HepG2 (cell line): ENCODE measurements at regions not wholly inside any gene's neighbourhood (a gene's known extent, or its start where the extent isn't known, plus 50 kb on each side); places are given as distances from the start of the nearest gene placed in this dataset.

Source experiments
- ATAC-seq: fragments of 200-7000 bp; cut with Tn5 transposase; 3 replicates; pipeline ENCODE4 v1.9.1; 2020; ENCODE audit warnings: mild to moderate bottlenecking, moderate library complexity
- BruUV-seq: library from RNA; stranded (reverse); fragments of 400-500 nt; replicated peaks from 2 replicates; lab custom pipeline; 2021; lab: Mats Ljungman, UMichigan
- CTCF ChIA-PET: fragments of 300-600 bp; formaldehyde crosslinking; extraction: SDS; loops from one replicate; lab custom pipeline; 2021; ENCODE audit warnings: low total read pairs, inconsistent platforms, low intra/inter-chr PET ratio; lab: Yijun Ruan, JAX
- POLR2A ChIA-PET: fragments of 350-600 bp; sonication (Branson Sonifier 250); formaldehyde crosslinking; loops from one replicate; lab custom pipeline; 2020; ENCODE audit warnings: antibody characterized with exemption, inconsistent platforms; lab: Yijun Ruan, JAX
- DNase-seq: peaks from one replicate; pipeline ENCODE4 v3.0.0-alpha.2; 2015; ENCODE audit warnings: low spot score
- FAIRE-seq: peaks from 3 replicates; lab custom pipeline; 2011; peaks lifted over from hg19 to GRCh38; lab: Jason Lieb, UNC
- H2AFZ ChIP-seq: one replicate; pipeline ENCODE4 v1.6.1; 2011; ENCODE audit warnings: low read length, inconsistent platforms
- H3K27ac ChIP-seq: fragments of 300-600 bp; 3 replicates; pipeline ENCODE4 v1.8.0; 2011; ENCODE audit warnings: mixed run types, mild to moderate bottlenecking, mixed read lengths, low read length, inconsistent platforms; ENCODE audit not compliant: insufficient read depth; ENCODE audit errors: extremely low read length
- H3K27me3 ChIP-seq, 2 experiments: fragments of 200-600 bp in 1 of 2; 2 replicates in 1 of 2; 3 replicates in 1 of 2; pipeline versions ENCODE4 v1.6.0 to v1.8.0; 2011; ENCODE audit warnings: low read length in 2 of 2, mild to moderate bottlenecking in 2 of 2, moderate library complexity in 2 of 2, inconsistent platforms in 1 of 2; ENCODE audit not compliant: insufficient read depth in 2 of 2, control insufficient read depth in 1 of 2
- H3K36me3 ChIP-seq, 2 experiments: fragments of 200-600 bp in 1 of 2; replicated peaks in 1 of 2; 2 replicates in 1 of 2; 3 replicates in 1 of 2; pipeline versions ENCODE4 v1.5.1 to v1.8.0; 2011; ENCODE audit warnings: low read length in 2 of 2, inconsistent platforms in 1 of 2; ENCODE audit not compliant: insufficient read depth in 2 of 2, control insufficient read depth in 1 of 2
- H3K4me1 ChIP-seq: 2 replicates; pipeline ENCODE4 v1.5.1; 2012; ENCODE audit warnings: low read length, inconsistent platforms; ENCODE audit not compliant: insufficient read depth
- H3K4me2 ChIP-seq: 2 replicates; pipeline ENCODE4 v1.6.0; 2011; ENCODE audit warnings: low read depth, low read length, inconsistent platforms
- H3K4me3 ChIP-seq, 3 experiments: fragments of 200-600 bp in 1 of 3; sonication (generic), shearing (Covaris generic) in 1 of 3; replicated peaks in 1 of 3; 2 replicates each; pipeline ENCODE4 v1.5.1; 2011 to 2016; ENCODE audit warnings: low read length in 3 of 3, inconsistent platforms in 2 of 3, low read depth in 2 of 3, mild to moderate bottlenecking in 2 of 3, control low read depth in 1 of 3, mixed read lengths in 1 of 3; ENCODE audit not compliant: insufficient read depth in 1 of 3
- H3K79me2 ChIP-seq: one replicate; pipeline ENCODE4 v1.6.1; 2011; ENCODE audit warnings: low read length, inconsistent platforms; ENCODE audit not compliant: insufficient read depth
- H3K9ac ChIP-seq: 2 replicates; pipeline ENCODE4 v1.6.0; 2011; ENCODE audit warnings: mild to moderate bottlenecking, low read depth, low read length, inconsistent platforms; ENCODE audit not compliant: insufficient read depth
- H3K9me3 ChIP-seq: 2 replicates; pipeline ENCODE4 v1.5.1; 2012; ENCODE audit warnings: mild to moderate bottlenecking, low read length
- H4K20me1 ChIP-seq: 2 replicates; pipeline ENCODE4 v1.6.0; 2011; ENCODE audit warnings: inconsistent platforms, mild to moderate bottlenecking, low read length, moderate library complexity; ENCODE audit not compliant: insufficient read depth
- ASH2L ChIP-seq: fragments of 300-600, 200-600 bp; sonication (generic); IDR thresholded peaks from 2 replicates; pipeline ENCODE4 v1.7.0; 2017; ENCODE audit warnings: low read depth, mild to moderate bottlenecking, moderate library complexity, mixed read lengths, low read length; ENCODE audit not compliant: insufficient read length
- FOSL2 ChIP-seq: sonication (generic); formaldehyde crosslinking; IDR thresholded peaks from 2 replicates; pipeline ENCODE4 v1.4.0; 2020; ENCODE audit warnings: missing genetic modification reagents
- GTF3A ChIP-seq: sonication (generic); formaldehyde crosslinking; conservative IDR thresholded peaks from 2 replicates; pipeline ENCODE4 v1.4.0; 2020; ENCODE audit warnings: mild to moderate bottlenecking, missing genetic modification reagents
- IKZF4 ChIP-seq: sonication (generic); formaldehyde crosslinking; IDR thresholded peaks from 2 replicates; pipeline ENCODE4 v1.5.1; 2020; ENCODE audit warnings: borderline replicate concordance, mild to moderate bottlenecking, low read depth, missing genetic modification reagents; ENCODE audit errors: not compliant biosample characterization
- KDM4B ChIP-seq: sonication (generic); formaldehyde crosslinking; IDR thresholded peaks from 2 replicates; pipeline ENCODE4 v1.4.0; 2020; ENCODE audit warnings: missing genetic modification reagents
- KLF13 ChIP-seq: sonication (generic); formaldehyde crosslinking; IDR thresholded peaks from 2 replicates; pipeline ENCODE4 v1.4.0; 2020; ENCODE audit warnings: mild to moderate bottlenecking, missing genetic modification reagents
- NFE2L1 ChIP-seq: sonication (generic); formaldehyde crosslinking; IDR thresholded peaks from 2 replicates; pipeline ENCODE4 v1.4.0; 2020; ENCODE audit warnings: missing genetic modification reagents, mild to moderate bottlenecking, borderline replicate concordance
- NR3C1 ChIP-seq: sonication (generic); formaldehyde crosslinking; IDR thresholded peaks from 2 replicates; pipeline ENCODE4 v1.4.0; 2020; ENCODE audit warnings: missing genetic modification reagents
- PAWR ChIP-seq: sonication (generic); formaldehyde crosslinking; IDR thresholded peaks from 2 replicates; pipeline ENCODE4 v1.4.0; 2020; ENCODE audit warnings: missing genetic modification reagents, mild to moderate bottlenecking, borderline replicate concordance
- PAX8 ChIP-seq: sonication (generic); formaldehyde crosslinking; IDR thresholded peaks from 2 replicates; pipeline ENCODE4 v1.8.0; 2022; ENCODE audit warnings: mild to moderate bottlenecking, missing genetic modification reagents, borderline replicate concordance
- SP4 ChIP-seq: sonication (generic); formaldehyde crosslinking; IDR thresholded peaks from 2 replicates; pipeline ENCODE4 v1.8.1; 2023; ENCODE audit warnings: mild to moderate bottlenecking, missing genetic modification reagents
- TCF7 ChIP-seq: sonication (generic); IDR thresholded peaks from 2 replicates; pipeline ENCODE4 v1.6.1; 2016; ENCODE audit warnings: antibody characterized with exemption, low read depth
- ZBTB7B ChIP-seq: sonication (generic); formaldehyde crosslinking; IDR thresholded peaks from 2 replicates; pipeline ENCODE4 v1.4.0; 2020; ENCODE audit warnings: missing genetic modification reagents
- ZNF333 ChIP-seq: sonication (generic); formaldehyde crosslinking; IDR thresholded peaks from 2 replicates; pipeline ENCODE4 v1.4.0; 2020; ENCODE audit warnings: mild to moderate bottlenecking, missing genetic modification reagents, borderline replicate concordance
- ZNF615 ChIP-seq: sonication (generic); formaldehyde crosslinking; IDR thresholded peaks from 2 replicates; pipeline ENCODE4 v1.5.0; 2020; ENCODE audit warnings: mild to moderate bottlenecking, missing genetic modification reagents, borderline replicate concordance
- ZNF773 ChIP-seq: sonication (generic); formaldehyde crosslinking; IDR thresholded peaks from 2 replicates; pipeline ENCODE4 v1.4.0; 2020; ENCODE audit warnings: missing genetic modification reagents, borderline replicate concordance
- ZSCAN12 ChIP-seq: sonication (generic); formaldehyde crosslinking; IDR thresholded peaks from 2 replicates; pipeline ENCODE4 v1.9.0; 2021; ENCODE audit warnings: mild to moderate bottlenecking, missing genetic modification reagents
- WGBS: methylation state at CpG from one replicate; pipeline ENCODE4 v1.1.6; 2017; ENCODE audit warnings: low lambda C conversion rate; 5-methylcytosine and 5-hydroxymethylcytosine counted together
- in situ Hi-C: cut with HindIII; loops from 2 replicates; pipeline ENCODE4 v1.10.0; 2017; ENCODE audit warnings: low pct_unique_long_range_greater_than_20kb; ENCODE audit not compliant: extremely low pct_ligation_motif_present
- intact Hi-C: fragments of 100-400 bp; cut with micrococcal nuclease; formaldehyde crosslinking; loops from one replicate; pipeline ENCODE4 v1.10.0; 2022; ENCODE audit not compliant: unreplicated experiment
- TF ChIP-seq, protein P1 (sequence below): sonication (generic); IDR thresholded peaks from 2 replicates; pipeline ENCODE4 v1.6.1; 2016; ENCODE audit warnings: low read depth, borderline replicate concordance

DNA sequence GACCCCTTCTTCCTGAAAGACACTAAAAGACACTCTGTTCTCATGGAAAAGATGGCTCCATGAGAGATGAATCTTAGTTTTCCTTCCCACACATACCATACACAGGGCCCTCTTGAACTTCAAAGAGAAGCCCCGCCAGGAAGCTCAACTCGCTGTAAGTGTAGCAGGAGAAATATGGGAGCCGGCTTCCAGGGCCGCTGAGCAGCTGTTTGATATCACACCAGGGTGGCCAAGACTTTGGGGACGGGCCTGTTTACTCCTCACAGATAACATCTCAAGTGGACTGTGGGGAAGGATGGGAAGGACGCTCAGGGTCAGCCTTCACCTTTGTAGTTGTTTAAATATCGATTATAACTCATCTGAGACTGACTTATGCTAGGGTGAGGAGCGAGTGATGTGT is 235.5 kb upstream of the TBX3 start:
- DNase-seq (peak; percentile 35), FAIRE-seq (no peak), ATAC-seq (peak; percentile 61)
- no peak overlapping the region for H3K9ac ChIP-seq
- H4K20me1 ChIP-seq, result no peaks in the 10 kb centered on the region
- peaks cover 28% of the 10 kb centered on the region for H3K4me1 ChIP-seq
- POLR2A ChIA-PET, result interaction anchor here (1.1 to 3.1 kb wide), 5 partner anchors 15 to 235 kb away, joined by 3 to 15 read pairs (median 4); partner anchors contain the start of gene TBX3
- 21% methylated on average over 8 of the region's 8 CpGs for WGBS
- TF ChIP-seq SP4 (CRISPR knock-in tag), result no peak
- no peak for TF ChIP-seq GTF3A
- TF ChIP-seq KLF13 (CRISPR knock-in tag), result no peak
- no peak for TF ChIP-seq NR3C1 (CRISPR knock-in tag)
- no peak for TF ChIP-seq ZNF615
- TF ChIP-seq, protein P1, sequence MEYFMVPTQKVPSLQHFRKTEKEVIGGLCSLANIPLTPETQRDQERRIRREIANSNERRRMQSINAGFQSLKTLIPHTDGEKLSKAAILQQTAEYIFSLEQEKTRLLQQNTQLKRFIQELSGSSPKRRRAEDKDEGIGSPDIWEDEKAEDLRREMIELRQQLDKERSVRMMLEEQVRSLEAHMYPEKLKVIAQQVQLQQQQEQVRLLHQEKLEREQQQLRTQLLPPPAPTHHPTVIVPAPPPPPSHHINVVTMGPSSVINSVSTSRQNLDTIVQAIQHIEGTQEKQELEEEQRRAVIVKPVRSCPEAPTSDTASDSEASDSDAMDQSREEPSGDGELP, result 0 out of 2 replicates have a peak, but pooled peaks have one; percentile 12
- TF ChIP-seq KDM4B (CRISPR knock-in tag), result no peak
- no peak for TF ChIP-seq ZNF773 (CRISPR knock-in tag)
- no peak for TF ChIP-seq ZNF333 (CRISPR knock-in tag)
- no peak for TF ChIP-seq IKZF4 (CRISPR knock-in tag)
- no peak for TF ChIP-seq FOSL2 (CRISPR knock-in tag)
- TF ChIP-seq ASH2L, result no peak
- no peak for TF ChIP-seq NFE2L1 (CRISPR knock-in tag)
- TF ChIP-seq PAX8, result no peak
- no peak for TF ChIP-seq PAWR (CRISPR knock-in tag)
- TF ChIP-seq ZSCAN12 (CRISPR knock-in tag), result no peak
- TF ChIP-seq ZBTB7B, result no peak
- peak; percentile 51; the same call in 1 of the 2 replicates for TF ChIP-seq TCF7
- H3K36me3 ChIP-seq, result no peaks in the 10 kb centered on the region
- no peaks in the 10 kb centered on the region for H3K27me3 ChIP-seq
- H3K4me2 ChIP-seq, result peak overlapping the region; percentile 57
- intact Hi-C loops (loop anchor here (5.0 kb wide), 1 partner anchor 122 kb away; no protein-coding TSS in a partner anchor), in situ Hi-C loops (no loop called here)
- H3K79me2 ChIP-seq, result no peaks in the 10 kb centered on the region
- H3K4me3 ChIP-seq, result no peak overlapping the region
- CTCF ChIA-PET, result interaction anchor here (1.6 kb wide), 1 partner anchor 479 kb away, joined by 5 read pairs; no protein-coding TSS in a partner anchor
- H2AFZ ChIP-seq, result no peak overlapping the region
- no TSS peak for BruUV-seq
- peaks cover 5% of the 10 kb centered on the region for H3K9me3 ChIP-seq
- H3K27ac ChIP-seq, result peak overlapping the region; percentile 24
